ENCODE measurements at regions not wholly inside any gene's neighbourhood (a gene's known extent, or its start where the extent isn't known, plus 50 kb on each side); places are given as distances from the start of the nearest gene placed in this dataset.
"Not testable (repeated sequence)": the region's sequence is repeated elsewhere in the genome, so short reads cannot be mapped to it uniquely, and the experiment has no call there.

- DNase-seq (ENCODE audit: low spot score), result no peak
Measured at GRCh38 chr12:13440844-13441243, 244.3 kb downstream of the EMP1 start.

GRCh38 chr12:13437541-13437940 lies 241.0 kb downstream of the EMP1 start:
- DNase-seq (ENCODE audit: low spot score), result no peak

GRCh38 chr12:13436696-13437391 lies 240.3 kb downstream of the EMP1 start:
- no peak for DNase-seq (ENCODE audit: low spot score)

GRCh38 chr12:13436182-13436581 lies 239.7 kb downstream of the EMP1 start:
- no peak for DNase-seq (ENCODE audit: low spot score)

- no peak for DNase-seq (ENCODE audit: low spot score)
Measured at GRCh38 chr12:13435235-13435933, 238.9 kb downstream of the EMP1 start.

- no peak for DNase-seq (ENCODE audit: low spot score)
Measured at GRCh38 chr12:13433768-13434167, 237.2 kb downstream of the EMP1 start.

- DNase-seq (ENCODE audit: low spot score), result no peak
Measured at GRCh38 chr12:13431041-13431440, 234.5 kb downstream of the EMP1 start.

- no peak for DNase-seq (ENCODE audit: low spot score)
Measured at GRCh38 chr12:13428538-13429265, 232.2 kb downstream of the EMP1 start.

GRCh38 chr12:13425766-13426165 lies 229.2 kb downstream of the EMP1 start:
- no peak for DNase-seq (ENCODE audit: low spot score)

- DNase-seq (ENCODE audit: low spot score), result no peak
Measured at GRCh38 chr12:13422291-13422690, 225.8 kb downstream of the EMP1 start.

- DNase-seq (ENCODE audit: low spot score), result no peak
Measured at GRCh38 chr12:13417516-13417915, 221.0 kb downstream of the EMP1 start.

- no peak for DNase-seq (ENCODE audit: low spot score)
Measured at GRCh38 chr12:13411287-13411686, 214.8 kb downstream of the EMP1 start.

GRCh38 chr12:13405961-13406703 lies 209.6 kb downstream of the EMP1 start:
- no peak for DNase-seq (ENCODE audit: low spot score)

GRCh38 chr12:13404631-13405473 lies 208.3 kb downstream of the EMP1 start:
- no peak for DNase-seq (ENCODE audit: low spot score)

GRCh38 chr12:13404111-13404628 lies 207.6 kb downstream of the EMP1 start:
- no peak for DNase-seq (ENCODE audit: low spot score)

GRCh38 chr12:13391375-13391774 lies 194.8 kb downstream of the EMP1 start:
- DNase-seq (ENCODE audit: low spot score), result not testable (repeated sequence)

GRCh38 chr12:13390918-13391317 lies 194.4 kb downstream of the EMP1 start:
- no peak for DNase-seq (ENCODE audit: low spot score)

- no peak for DNase-seq (ENCODE audit: low spot score)
Measured at GRCh38 chr12:13390381-13390861, 193.9 kb downstream of the EMP1 start.

GRCh38 chr12:13387101-13387500 lies 190.6 kb downstream of the EMP1 start:
- DNase-seq (ENCODE audit: low spot score), result no peak

- no peak for DNase-seq (ENCODE audit: low spot score)
Measured at GRCh38 chr12:13386323-13387039, 190.0 kb downstream of the EMP1 start.

All from HuH-7 (cell line).